ENCODE measurements at regions not wholly inside any gene's neighbourhood (a gene's known extent, or its start where the extent isn't known, plus 50 kb on each side); places are given as distances from the start of the nearest gene placed in this dataset.

DNA sequence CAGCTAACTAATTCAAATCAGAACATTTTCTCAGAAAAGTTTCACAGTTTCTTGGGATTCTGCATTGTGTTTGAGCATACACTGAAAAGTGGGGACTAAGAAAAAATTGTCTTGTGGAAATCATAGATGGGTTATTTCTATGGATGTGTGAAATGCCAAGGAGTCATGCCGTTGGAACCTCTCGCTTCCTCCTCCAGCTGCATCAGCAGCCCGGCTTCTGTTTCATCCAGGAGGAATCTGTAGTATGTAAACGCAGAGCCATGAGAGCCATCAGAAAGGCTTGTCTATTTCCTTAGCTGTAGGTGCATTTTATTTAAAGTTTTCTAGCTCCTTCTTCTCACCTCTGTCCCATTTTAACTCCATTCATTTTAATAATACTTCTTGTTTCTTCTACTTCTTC lies 1144.1 kb downstream of the GATA3 start:
- intact Hi-C loops (cut with micrococcal nuclease): no loop called here
- Mint-ChIP-seq H3K9me3 (no peaks in the 10 kb centered on the region), H3K4me1 (no peaks in the 10 kb centered on the region), H3K4me3 (no peak overlapping the region), H3K27me3 (peaks cover 14% of the 10 kb centered on the region), H3K36me3 (ENCODE audit: low read depth) (no peaks in the 10 kb centered on the region), H3K27ac (no peak overlapping the region)
- no peak for DNase-seq

DNA sequence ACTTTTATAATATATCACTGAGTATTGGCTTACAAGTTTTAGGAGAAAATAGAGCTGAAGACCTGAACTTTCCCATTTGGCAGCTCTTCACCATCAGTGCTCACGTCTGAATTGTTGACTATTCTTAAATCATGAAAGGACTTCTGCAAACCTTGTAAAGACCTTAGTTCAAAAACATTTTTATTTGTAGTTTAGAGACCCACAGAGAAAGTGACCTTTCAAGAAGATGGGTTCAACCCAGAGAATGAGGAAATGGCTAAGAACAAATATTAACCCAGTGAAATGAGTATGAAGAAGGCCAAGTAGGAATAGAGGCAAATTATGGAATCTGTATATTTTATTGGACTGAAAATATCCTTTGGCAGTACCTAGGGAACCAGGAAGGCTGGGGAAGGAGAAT lies 1151.1 kb downstream of the GATA3 start:
- Mint-ChIP-seq H3K27ac (no peak overlapping the region), H3K4me3 (no peak overlapping the region), H3K36me3 (ENCODE audit: low read depth) (no peaks in the 10 kb centered on the region), H3K4me1 (peaks cover 3% of the 10 kb centered on the region), H3K9me3 (no peaks in the 10 kb centered on the region), H3K27me3 (peaks cover 14% of the 10 kb centered on the region)
- no peak for DNase-seq
- intact Hi-C loops (cut with micrococcal nuclease): loop anchor here (5.0 to 10.0 kb wide), 2 partner anchors 201 to 1168 kb away; no protein-coding TSS in a partner anchor

DNA sequence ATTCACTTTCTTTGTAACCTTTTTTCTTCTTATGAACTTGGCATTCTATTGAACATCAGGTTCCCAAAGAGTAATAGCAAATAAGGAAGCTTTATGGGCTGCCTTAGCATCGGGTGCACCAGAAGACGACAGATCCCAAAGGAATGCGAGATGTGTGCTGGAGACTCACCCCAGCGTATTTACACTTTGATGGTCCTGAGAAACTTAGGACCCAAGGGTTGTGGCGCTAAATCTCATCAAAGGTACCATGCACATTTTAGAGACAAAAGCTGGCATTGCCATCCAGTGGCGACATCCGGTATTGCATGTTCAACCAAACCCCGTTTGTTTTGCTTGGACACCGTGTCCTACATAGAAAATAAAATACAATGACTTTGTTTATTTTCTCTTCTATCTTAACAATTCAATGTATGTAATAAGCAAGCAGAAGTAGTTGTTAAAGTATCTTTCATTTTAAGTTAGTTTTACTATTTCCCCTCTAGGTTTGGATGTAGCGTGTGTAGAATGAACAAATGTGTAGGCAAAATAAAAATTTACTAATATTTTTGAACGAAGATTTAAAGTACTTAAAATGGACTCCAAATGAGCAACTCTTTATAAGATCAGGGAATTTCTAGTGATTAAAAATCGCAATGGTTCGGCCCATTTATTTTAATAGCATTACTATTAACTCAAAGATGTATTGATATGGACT lies 1154.8 kb downstream of the GATA3 start:
- intact Hi-C loops (cut with micrococcal nuclease): loop anchor here (1.0 to 10.0 kb wide), 5 partner anchors 94 to 1336 kb away; no protein-coding TSS in a partner anchor
- Mint-ChIP-seq H3K27ac (no peak overlapping the region), H3K27me3 (peaks cover 17% of the 10 kb centered on the region), H3K9me3 (no peaks in the 10 kb centered on the region), H3K4me3 (no peak overlapping the region), H3K4me1 (peaks cover 3% of the 10 kb centered on the region), H3K36me3 (ENCODE audit: low read depth) (no peaks in the 10 kb centered on the region)
- DNase-seq: peak; percentile 90

DNA sequence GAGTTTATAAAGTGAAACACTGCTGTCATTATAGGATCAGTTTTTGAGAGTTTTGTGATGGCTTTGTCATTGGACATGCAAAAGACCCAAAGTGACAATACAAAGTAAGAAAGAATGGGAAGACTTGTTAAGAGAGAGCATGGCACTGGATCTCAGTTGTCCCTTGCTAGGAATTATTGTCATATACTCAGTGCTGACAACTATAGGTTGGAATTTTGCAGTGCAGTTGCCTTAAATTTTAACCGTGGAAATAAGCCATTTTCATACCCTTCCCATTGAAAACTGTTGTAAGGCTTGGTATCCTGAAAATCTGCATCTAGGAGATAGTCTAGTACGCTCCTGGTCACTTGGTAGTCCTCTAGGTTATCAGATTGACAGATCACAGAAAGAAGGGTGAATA lies 1156.7 kb downstream of the GATA3 start:
- intact Hi-C loops (cut with micrococcal nuclease): no loop called here
- Mint-ChIP-seq H3K27ac (no peak overlapping the region), H3K4me3 (no peak overlapping the region), H3K36me3 (ENCODE audit: low read depth) (no peaks in the 10 kb centered on the region), H3K9me3 (no peaks in the 10 kb centered on the region), H3K27me3 (peaks cover 14% of the 10 kb centered on the region), H3K4me1 (peaks cover 3% of the 10 kb centered on the region)
- DNase-seq: no peak

DNA sequence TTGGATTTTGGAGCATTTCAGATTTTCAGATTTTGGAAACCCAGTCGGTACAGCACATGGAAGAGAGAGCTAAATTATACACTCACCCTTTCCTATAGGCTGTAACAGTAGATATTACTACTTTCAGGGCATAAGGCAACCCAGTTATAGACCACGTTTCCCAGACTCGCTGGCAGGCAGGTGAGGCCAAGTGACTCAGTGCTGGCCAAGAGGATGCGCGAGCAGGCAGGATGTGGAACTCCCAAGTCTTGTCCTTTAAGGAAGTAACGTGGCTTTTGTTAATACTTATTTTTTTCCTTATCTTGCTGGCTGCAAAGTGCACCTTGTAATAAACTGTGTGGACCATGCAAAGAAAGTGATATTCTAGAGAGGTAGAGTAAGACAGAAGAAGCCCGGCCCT lies 1160.1 kb downstream of the GATA3 start:
- Mint-ChIP-seq H3K4me3 (no peak overlapping the region), H3K4me1 (no peaks in the 10 kb centered on the region), H3K36me3 (ENCODE audit: low read depth) (no peaks in the 10 kb centered on the region), H3K9me3 (no peaks in the 10 kb centered on the region), H3K27me3 (peaks cover 11% of the 10 kb centered on the region), H3K27ac (no peak overlapping the region)
- no peak for DNase-seq
- intact Hi-C loops (cut with micrococcal nuclease): no loop called here

DNA sequence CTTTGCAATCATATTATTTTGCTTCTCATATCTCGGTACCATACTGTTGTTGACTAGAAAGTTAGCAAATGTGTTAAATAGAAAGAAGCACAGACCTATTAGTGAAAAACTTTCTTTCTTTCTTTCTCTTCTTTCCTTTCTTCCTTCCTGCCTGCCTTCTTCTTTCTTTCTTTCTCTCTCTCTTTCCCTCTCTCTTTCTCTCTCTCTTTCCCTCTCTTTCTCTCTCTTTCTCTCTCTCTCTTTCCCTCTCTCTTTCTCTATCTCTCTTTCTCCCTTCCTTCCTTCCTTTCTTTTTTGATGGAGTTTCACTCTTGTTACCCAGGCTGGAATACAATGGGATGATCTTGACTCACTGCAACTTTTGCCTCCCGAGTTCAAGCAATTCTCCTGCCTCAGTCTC lies 1160.6 kb downstream of the GATA3 start:
- no peak for DNase-seq

DNA sequence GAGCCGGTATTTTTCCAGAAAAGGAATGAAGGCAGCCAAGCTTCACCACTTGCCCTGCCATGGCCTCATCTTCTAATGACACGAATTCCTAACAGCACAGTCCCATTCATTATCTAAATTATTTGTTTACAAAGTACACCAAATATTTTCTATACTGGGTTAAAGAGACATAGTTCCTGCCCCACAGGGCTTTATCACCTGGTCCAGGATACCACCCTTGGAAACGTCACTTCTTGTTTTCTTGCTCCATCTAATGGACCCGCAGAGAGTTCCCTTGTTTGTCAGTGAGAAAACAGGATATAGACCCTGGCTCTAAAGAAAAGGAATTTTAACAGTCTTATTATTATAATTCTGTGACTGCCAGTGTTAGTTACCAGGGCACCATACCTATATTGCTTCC lies 1165.4 kb downstream of the GATA3 start:
- no peak for DNase-seq
- Mint-ChIP-seq H3K36me3 (ENCODE audit: low read depth) (no peaks in the 10 kb centered on the region), H3K27ac (no peak overlapping the region), H3K9me3 (no peaks in the 10 kb centered on the region), H3K27me3 (peaks cover 5% of the 10 kb centered on the region), H3K4me1 (no peaks in the 10 kb centered on the region), H3K4me3 (no peak overlapping the region)
- intact Hi-C loops (cut with micrococcal nuclease): no loop called here

More for the DNA sequence above, 1160.6 kb downstream of the GATA3 start:
- no peak overlapping the region for H3K27ac Mint-ChIP-seq
- no peaks in the 10 kb centered on the region for H3K9me3 Mint-ChIP-seq
- H3K27me3 Mint-ChIP-seq: peaks cover 10% of the 10 kb centered on the region
- H3K36me3 Mint-ChIP-seq (ENCODE audit: low read depth): no peaks in the 10 kb centered on the region
- no peak overlapping the region for H3K4me3 Mint-ChIP-seq
- H3K4me1 Mint-ChIP-seq: no peaks in the 10 kb centered on the region
- intact Hi-C loops (cut with micrococcal nuclease): no loop called here

DNA sequence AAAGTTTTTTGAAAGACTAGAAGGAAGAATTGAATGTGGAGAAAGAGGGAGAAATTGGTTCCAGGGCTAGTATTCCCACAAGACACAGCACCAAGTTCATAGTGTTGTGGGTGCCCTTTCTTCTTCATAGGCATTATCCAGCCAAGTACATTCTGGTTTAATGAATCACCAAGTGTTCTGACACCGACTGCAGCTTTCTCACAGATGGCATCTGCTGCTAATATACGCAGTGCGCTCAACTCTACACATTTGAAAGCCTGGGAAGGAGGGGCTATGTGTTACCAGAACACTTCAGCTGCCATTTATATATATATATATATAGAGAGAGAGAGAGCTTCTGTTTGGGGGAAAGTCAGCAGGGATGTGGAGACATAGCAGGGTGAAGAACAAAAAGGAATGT lies 1168.4 kb downstream of the GATA3 start:
- no peaks in the 10 kb centered on the region for H3K36me3 Mint-ChIP-seq (ENCODE audit: low read depth)
- no peak for DNase-seq
- no peak overlapping the region for H3K4me3 Mint-ChIP-seq
- intact Hi-C loops (cut with micrococcal nuclease): no loop called here
- no peaks in the 10 kb centered on the region for H3K4me1 Mint-ChIP-seq
- peaks cover 7% of the 10 kb centered on the region for H3K27me3 Mint-ChIP-seq
- H3K9me3 Mint-ChIP-seq: no peaks in the 10 kb centered on the region
- no peak overlapping the region for H3K27ac Mint-ChIP-seq

DNA sequence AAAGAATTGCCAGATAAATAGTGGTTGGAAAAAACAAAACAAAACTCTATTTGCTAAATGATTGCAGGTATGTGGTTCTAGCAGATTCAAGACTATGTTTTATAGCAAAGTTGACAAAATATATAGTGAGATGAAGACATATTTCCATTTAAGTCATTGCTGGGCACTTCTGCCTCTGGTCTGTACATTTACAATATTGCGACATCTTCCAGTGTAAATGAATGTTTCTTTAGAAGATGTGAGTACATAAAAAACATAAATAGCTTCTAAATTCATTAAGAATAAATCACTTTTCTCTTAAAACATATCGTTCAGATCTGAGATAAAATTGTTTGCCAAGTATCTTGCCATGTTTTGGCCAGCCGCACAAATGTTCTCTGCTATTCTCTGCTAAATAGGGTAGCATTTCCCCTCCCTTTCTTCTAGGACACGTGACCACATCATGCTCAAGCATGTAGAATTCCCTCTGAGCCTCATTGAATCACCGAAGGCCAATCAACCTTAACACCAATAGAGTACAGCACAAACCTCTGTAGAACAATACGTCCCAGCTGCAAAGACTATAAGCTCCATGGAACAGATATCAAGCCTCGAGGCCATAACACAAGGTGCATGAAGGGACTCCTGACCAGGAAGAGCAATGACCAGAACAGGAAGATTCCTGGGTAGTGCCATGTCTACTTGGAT lies 1173.3 kb downstream of the GATA3 start:
- peaks cover 21% of the 10 kb centered on the region for H3K27me3 Mint-ChIP-seq
- DNase-seq: no peak
- no peaks in the 10 kb centered on the region for H3K36me3 Mint-ChIP-seq (ENCODE audit: low read depth)
- no peak overlapping the region for H3K4me3 Mint-ChIP-seq
- intact Hi-C loops (cut with micrococcal nuclease): no loop called here
- peaks cover 3% of the 10 kb centered on the region for H3K4me1 Mint-ChIP-seq
- no peaks in the 10 kb centered on the region for H3K9me3 Mint-ChIP-seq
- H3K27ac Mint-ChIP-seq: no peak overlapping the region

DNA sequence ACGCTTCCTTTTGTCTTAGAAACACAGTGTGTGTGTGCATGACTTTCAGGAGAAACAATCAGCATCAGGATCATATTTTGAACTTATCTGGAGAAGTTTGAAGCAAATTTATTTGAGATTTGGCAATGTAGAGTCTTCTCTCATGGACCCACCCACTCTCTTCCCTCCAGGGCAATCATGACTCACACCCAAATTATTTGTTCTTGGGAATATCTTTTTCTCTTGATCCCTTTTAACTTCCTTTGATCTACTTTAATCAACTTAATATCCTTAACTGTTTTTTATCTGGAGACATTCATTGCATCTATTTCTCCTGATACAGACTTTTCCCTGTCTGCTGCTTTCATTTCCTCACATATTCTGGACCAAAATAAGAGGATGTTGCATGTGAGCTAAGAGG lies 1174.3 kb downstream of the GATA3 start:
- Mint-ChIP-seq H3K36me3 (ENCODE audit: low read depth) (no peaks in the 10 kb centered on the region), H3K4me3 (no peak overlapping the region), H3K27ac (no peak overlapping the region), H3K4me1 (peaks cover 3% of the 10 kb centered on the region), H3K27me3 (peaks cover 21% of the 10 kb centered on the region), H3K9me3 (no peaks in the 10 kb centered on the region)
- intact Hi-C loops (cut with micrococcal nuclease): no loop called here
- DNase-seq: no peak

DNA sequence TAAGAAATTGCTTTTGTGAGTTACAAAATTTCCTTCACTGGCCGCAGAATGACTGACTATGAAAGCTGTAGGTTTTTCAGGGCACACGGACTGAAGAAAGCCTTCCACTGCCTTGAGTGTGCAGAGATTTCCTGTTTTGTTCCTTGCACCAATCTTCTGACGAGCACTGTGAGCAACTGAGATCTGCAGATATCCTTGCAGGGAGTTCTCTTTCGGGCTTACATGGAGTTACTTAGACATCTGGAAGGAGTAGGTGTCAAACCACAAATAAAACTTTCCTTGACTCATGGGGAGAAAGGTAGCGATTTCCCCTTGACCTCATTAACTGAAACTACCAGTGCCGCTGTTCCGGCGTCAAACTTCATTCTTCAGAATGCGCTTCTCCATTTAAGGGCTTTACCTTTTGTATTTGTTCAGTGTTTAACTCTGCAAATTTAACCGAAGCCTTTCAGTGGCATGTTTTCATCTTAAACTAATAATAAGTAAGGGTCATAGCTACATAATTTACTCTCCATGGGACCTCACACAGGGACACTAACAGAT lies 1175.3 kb downstream of the GATA3 start:
- Mint-ChIP-seq H3K27me3 (peaks cover 21% of the 10 kb centered on the region), H3K4me1 (peaks cover 3% of the 10 kb centered on the region), H3K9me3 (no peaks in the 10 kb centered on the region), H3K4me3 (no peak overlapping the region), H3K27ac (no peak overlapping the region), H3K36me3 (ENCODE audit: low read depth) (no peaks in the 10 kb centered on the region)
- intact Hi-C loops (cut with micrococcal nuclease): no loop called here
- DNase-seq: no peak

DNA sequence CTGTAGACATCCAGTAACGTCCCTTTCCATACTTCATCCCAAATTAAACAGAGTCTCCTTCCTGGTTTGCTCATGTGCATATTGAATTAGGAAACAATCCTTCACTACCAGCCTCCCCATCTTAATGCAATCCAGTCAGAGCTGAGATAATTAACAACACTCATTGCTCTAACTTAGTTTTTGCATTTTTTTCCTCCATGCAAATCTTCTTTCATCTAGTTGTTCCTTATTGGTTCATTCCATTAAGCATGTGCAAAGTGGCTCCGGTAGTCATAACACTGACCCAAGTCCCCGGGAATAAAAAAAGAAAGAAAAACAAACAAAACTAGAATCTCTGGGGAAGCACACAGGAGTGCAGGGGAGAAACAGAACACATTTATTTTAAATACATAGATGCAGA lies 1176.1 kb downstream of the GATA3 start:
- peaks cover 3% of the 10 kb centered on the region for H3K4me1 Mint-ChIP-seq
- intact Hi-C loops (cut with micrococcal nuclease): no loop called here
- DNase-seq: no peak
- H3K4me3 Mint-ChIP-seq: no peak overlapping the region
- H3K27ac Mint-ChIP-seq: no peak overlapping the region
- H3K36me3 Mint-ChIP-seq (ENCODE audit: low read depth): no peaks in the 10 kb centered on the region
- no peaks in the 10 kb centered on the region for H3K9me3 Mint-ChIP-seq
- peaks cover 24% of the 10 kb centered on the region for H3K27me3 Mint-ChIP-seq

DNA sequence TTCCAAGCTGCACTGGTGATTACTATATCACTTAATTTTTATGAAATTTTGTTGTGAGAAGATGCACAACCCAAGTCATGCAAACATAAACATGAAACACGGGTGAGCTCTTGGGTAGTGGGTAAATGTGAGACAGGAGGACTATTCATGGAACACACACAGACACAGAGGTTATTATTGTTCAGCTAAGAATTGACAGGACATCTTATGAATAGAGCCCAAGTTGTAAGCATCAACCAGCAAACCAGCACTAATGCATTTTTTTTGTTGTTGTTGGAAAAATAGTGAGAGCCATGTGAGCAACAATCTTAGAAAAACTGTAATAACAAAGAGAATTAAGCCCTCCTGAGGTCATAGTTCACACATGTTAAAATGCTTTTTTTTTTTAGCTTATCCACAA lies 1179.7 kb downstream of the GATA3 start:
- Mint-ChIP-seq H3K4me3 (no peak overlapping the region), H3K4me1 (peaks cover 3% of the 10 kb centered on the region), H3K9me3 (no peaks in the 10 kb centered on the region), H3K27me3 (peaks cover 23% of the 10 kb centered on the region), H3K27ac (no peak overlapping the region), H3K36me3 (ENCODE audit: low read depth) (no peaks in the 10 kb centered on the region)
- DNase-seq: no peak
- intact Hi-C loops (cut with micrococcal nuclease): no loop called here

DNA sequence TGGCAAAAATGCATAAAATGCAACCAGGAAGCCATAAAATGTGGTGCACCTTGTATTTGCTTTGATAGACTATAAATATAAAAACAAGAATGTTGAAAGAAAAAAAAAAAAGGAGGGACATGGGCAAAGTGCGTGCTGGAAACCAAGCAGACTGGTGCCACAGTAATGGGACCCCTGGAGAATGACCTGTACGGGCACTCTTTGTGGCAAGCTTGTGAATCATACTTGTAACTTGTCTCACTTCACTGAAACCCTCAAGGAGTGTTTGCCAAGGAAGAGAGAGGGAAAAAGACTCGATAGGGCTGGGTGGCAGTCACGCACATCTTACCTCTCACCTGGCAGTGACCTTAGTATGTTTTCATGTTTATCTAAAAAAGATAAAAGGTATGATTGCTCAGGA lies 1183.6 kb downstream of the GATA3 start:
- Mint-ChIP-seq H3K4me3 (no peak overlapping the region), H3K36me3 (ENCODE audit: low read depth) (no peaks in the 10 kb centered on the region), H3K9me3 (no peaks in the 10 kb centered on the region), H3K4me1 (no peaks in the 10 kb centered on the region), H3K27me3 (peaks cover 11% of the 10 kb centered on the region), H3K27ac (no peak overlapping the region)
- intact Hi-C loops (cut with micrococcal nuclease): no loop called here
- no peak for DNase-seq

Measured in activated CD4-positive, alpha-beta T cell treated with anti-CD3 and anti-CD28 coated beads, Interleukin-2, amount 10 ng/mL, durations not matched to agents 24 days and 14 days (primary cell).